ENCODE measurements at regions not wholly inside any gene's neighbourhood (a gene's known extent, or its start where the extent isn't known, plus 50 kb on each side); places are given as distances from the start of the nearest gene placed in this dataset.

DNA sequence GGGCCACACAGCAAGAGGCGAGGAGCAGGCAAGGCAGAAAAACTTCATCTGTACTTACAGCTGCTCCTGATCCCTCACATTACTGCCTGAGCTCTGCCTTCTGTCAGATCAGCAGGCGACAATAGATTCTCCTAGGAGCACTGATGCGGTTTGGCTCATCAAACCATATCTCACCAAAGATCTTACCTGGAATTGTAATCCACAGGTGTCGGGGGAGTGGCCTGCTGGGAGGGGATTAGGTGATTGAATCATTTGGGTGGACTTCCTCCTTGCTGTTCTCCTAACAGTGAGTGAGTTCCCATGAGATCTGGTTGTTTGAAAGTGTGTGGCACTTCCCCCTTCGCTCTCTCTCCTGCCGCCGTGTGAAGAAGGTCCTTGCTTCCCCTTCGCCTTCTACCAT lies 647.3 kb downstream of the SOCS6 start:
- no peaks in the 10 kb centered on the region for H3K9me3 ChIP-seq (ENCODE audit: low read depth)
- H3K27me3 ChIP-seq, result no peaks in the 10 kb centered on the region
- no peak for DNase-seq (ENCODE audit: low read depth in 1 of 2, low spot score in 1 of 2)
- H3K36me3 ChIP-seq, result no peaks in the 10 kb centered on the region
- no peaks in the 10 kb centered on the region for H3K4me1 ChIP-seq (ENCODE audit: low read depth)
- TF ChIP-seq, protein P1, sequence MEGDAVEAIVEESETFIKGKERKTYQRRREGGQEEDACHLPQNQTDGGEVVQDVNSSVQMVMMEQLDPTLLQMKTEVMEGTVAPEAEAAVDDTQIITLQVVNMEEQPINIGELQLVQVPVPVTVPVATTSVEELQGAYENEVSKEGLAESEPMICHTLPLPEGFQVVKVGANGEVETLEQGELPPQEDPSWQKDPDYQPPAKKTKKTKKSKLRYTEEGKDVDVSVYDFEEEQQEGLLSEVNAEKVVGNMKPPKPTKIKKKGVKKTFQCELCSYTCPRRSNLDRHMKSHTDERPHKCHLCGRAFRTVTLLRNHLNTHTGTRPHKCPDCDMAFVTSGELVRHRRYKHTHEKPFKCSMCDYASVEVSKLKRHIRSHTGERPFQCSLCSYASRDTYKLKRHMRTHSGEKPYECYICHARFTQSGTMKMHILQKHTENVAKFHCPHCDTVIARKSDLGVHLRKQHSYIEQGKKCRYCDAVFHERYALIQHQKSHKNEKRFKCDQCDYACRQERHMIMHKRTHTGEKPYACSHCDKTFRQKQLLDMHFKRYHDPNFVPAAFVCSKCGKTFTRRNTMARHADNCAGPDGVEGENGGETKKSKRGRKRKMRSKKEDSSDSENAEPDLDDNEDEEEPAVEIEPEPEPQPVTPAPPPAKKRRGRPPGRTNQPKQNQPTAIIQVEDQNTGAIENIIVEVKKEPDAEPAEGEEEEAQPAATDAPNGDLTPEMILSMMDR (IDR thresholded peaks at IDR 0.05; ENCODE audit: low read depth, low read length), result no peak
- no peak overlapping the region for H3K27ac ChIP-seq
- no peak overlapping the region for H3K4me3 ChIP-seq

DNA sequence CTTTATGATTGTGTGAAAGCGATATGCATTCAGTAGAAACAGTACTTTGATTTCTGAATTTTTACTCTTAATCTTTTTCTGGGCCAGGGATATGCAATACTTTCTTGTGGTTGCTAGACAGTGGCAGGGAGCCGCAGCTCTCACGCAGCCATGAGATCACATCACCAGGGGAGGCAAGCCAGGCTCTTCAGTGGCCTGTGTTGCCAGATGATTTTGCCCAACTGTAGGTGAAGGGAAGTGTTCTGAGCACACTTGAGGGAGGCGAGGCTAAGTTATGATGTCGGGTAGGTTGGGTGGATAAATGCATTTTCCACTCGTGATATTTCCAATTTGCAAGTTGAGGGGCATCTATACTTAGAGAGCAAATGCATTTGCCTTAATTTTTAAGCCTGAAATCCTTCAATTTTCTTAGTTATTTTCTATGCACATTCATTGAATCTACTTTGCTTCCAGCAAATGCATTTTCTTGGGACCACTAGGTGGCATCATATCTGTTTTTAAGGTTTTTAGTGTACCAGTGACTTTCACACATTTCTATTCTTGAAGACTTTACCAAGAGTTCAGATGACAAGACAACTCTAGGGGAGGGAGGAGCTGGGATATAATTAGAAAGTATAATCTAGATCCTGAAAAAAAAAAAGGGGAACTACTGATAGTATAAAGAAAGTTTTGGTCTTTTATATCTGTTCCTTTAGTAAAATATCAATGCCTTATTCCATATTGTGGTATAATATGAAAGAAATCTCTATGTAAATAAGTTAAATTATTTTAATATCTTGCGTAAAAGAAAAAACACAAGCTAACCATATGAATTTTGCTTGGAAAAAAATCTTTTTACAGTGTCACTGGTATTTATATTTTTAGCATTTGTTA lies 643.3 kb downstream of the SOCS6 start:
- no peaks in the 10 kb centered on the region for H3K4me1 ChIP-seq (ENCODE audit: low read depth)
- no peak overlapping the region for H3K27ac ChIP-seq
- no peaks in the 10 kb centered on the region for H3K9me3 ChIP-seq (ENCODE audit: low read depth)
- H3K27me3 ChIP-seq, result no peaks in the 10 kb centered on the region
- DNase-seq (ENCODE audit: low read depth in 1 of 2, low spot score in 1 of 2), result peak; percentile 48 to 71
- H3K36me3 ChIP-seq, result no peaks in the 10 kb centered on the region
- H3K4me3 ChIP-seq, result no peak overlapping the region
- TF ChIP-seq, protein P1 (IDR thresholded peaks at IDR 0.05; ENCODE audit: low read depth, low read length), result peak; percentile 66

DNA sequence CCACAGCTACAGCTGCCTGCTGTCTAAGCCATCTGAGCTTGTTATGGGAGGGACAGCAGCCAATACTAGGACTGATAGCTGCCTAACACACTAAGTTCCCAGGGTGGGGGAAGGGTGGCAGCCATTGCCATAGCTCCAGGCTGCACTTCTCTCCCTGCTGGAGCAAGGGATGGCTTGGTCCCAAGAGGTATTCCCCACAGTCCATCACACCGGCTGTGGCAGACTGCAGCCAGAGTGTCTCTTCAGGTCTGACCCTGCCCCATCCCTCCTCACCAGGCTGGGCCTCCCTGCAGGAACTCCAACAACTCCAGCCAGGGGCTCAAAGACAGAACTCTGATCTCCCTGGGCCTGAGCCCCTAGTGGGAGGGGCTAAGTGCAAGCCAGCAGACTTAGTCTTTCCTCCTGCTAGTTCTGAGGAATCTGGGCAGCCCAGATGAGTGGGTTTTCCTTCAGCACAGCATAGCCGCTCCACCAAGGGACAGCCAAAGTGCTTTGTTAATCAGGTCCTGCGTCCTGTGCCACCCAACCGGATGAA lies 632.1 kb downstream of the SOCS6 start:
- Histone ChIP-seq H3K36me3 (no peaks in the 10 kb centered on the region), H3K9me3 (ENCODE audit: low read depth) (no peaks in the 10 kb centered on the region), H3K27me3 (no peaks in the 10 kb centered on the region), H3K4me1 (ENCODE audit: low read depth) (no peaks in the 10 kb centered on the region), H3K4me3 (no peak overlapping the region), H3K27ac (no peak overlapping the region)
- TF ChIP-seq, protein P1 (IDR thresholded peaks at IDR 0.05; ENCODE audit: low read depth, low read length), result no peak
- DNase-seq (ENCODE audit: low read depth in 1 of 2, low spot score in 1 of 2), result no peak

DNA sequence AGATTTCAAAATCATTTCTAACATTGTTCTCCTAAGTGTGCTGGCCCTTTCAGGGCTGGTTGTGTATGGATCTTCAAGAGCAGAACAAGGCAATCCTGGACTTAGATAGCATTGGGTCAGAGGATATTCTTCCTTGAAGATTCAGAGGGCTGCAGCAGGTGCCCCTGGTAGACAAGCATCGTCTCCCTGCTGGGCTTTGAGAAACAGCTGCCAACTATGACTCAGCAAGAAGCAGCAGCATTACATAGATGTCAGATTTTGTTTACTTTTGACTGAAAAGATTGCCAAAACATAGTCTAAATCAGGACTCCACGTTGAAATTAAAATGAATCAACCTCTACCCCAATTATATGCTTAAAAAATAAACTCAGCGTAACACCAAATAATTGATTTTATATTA lies 618.8 kb downstream of the SOCS6 start:
- no peaks in the 10 kb centered on the region for H3K27me3 ChIP-seq
- TF ChIP-seq, protein P1 (IDR thresholded peaks at IDR 0.05; ENCODE audit: low read depth, low read length), result no peak
- no peak overlapping the region for H3K4me3 ChIP-seq
- H3K36me3 ChIP-seq, result no peaks in the 10 kb centered on the region
- no peak overlapping the region for H3K27ac ChIP-seq
- no peaks in the 10 kb centered on the region for H3K9me3 ChIP-seq (ENCODE audit: low read depth)
- peak in 1 of 2 donors; percentile 2 for DNase-seq (ENCODE audit: low read depth in 1 of 2, low spot score in 1 of 2)
- H3K4me1 ChIP-seq (ENCODE audit: low read depth), result no peaks in the 10 kb centered on the region

DNA sequence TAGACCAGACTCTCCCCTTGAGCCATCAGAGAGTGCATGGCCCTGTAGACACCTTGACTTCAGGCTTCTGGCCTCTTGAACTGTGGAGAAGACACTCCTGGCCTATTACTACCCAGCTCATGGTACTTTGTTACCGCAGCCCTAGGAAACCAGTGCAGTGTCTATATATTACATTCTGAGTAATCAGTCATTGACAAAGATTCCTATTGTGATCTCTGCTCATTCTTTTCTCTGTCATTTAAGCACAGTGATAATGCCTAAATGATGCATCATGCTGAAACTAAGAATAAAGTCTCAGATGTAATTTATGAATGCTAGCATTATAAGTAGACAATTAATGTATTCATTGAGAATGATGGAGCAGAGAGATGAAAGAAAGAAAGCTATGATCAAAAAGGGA lies 603.5 kb downstream of the SOCS6 start:
- H3K36me3 ChIP-seq, result no peaks in the 10 kb centered on the region
- TF ChIP-seq, protein P1 (IDR thresholded peaks at IDR 0.05; ENCODE audit: low read depth, low read length), result no peak
- H3K9me3 ChIP-seq (ENCODE audit: low read depth), result no peaks in the 10 kb centered on the region
- no peaks in the 10 kb centered on the region for H3K27me3 ChIP-seq
- no peak for DNase-seq (ENCODE audit: low read depth in 1 of 2, low spot score in 1 of 2)
- no peak overlapping the region for H3K27ac ChIP-seq
- H3K4me3 ChIP-seq, result no peak overlapping the region
- no peaks in the 10 kb centered on the region for H3K4me1 ChIP-seq (ENCODE audit: low read depth)

Measured in cardiac muscle cell (in vitro differentiated cells and primary cell).